K562 (cell line): ENCODE measurements at regions not wholly inside any gene's neighbourhood (a gene's known extent, or its start where the extent isn't known, plus 50 kb on each side); places are given as distances from the start of the nearest gene placed in this dataset.
A peak's percentile ranks its signal among the peaks of the same experiment; 100 is the strongest.

ENCODE experiments used
- ATAC-seq: fragments of 200-7000 bp; cut with Tn5 transposase; 3 replicates; pipeline ENCODE4 v1.9.1; 2020; ENCODE audit warnings: moderate library complexity
- BruUV-seq: library from RNA; stranded (reverse); fragments of 400-500 nt; replicated peaks from 2 replicates; lab custom pipeline; 2021; lab: Mats Ljungman, UMichigan
- CTCF ChIA-PET: fragments of 300-600 bp; formaldehyde crosslinking; extraction: SDS; loops from one replicate; lab custom pipeline; 2021; ENCODE audit warnings: low intra/inter-chr PET ratio; lab: Yijun Ruan, JAX
- POLR2A ChIA-PET: fragments of 300-600, 350-650 bp; sonication (Branson Sonifier 250); formaldehyde crosslinking; extraction: SDS; loops from one replicate; lab custom pipeline; 2021; ENCODE audit warnings: antibody characterized with exemption, inconsistent platforms; lab: Yijun Ruan, JAX
- DNase-seq, 4 experiments: peaks; one replicate each; pipeline versions ENCODE4 v3.0.0 to v3.0.0-alpha.2; 2011 to 2018; ENCODE audit warnings: low spot score in 3 of 4, mixed read lengths in 3 of 4; ENCODE audit errors: extremely low read depth in 1 of 4
- FAIRE-seq: peaks from 2 replicates; lab custom pipeline; 2011; peaks lifted over from hg19 to GRCh38; lab: Jason Lieb, UNC
- H2AFZ ChIP-seq: 2 replicates; pipeline ENCODE4 v1.6.0; 2011; ENCODE audit warnings: low read depth, low read length, control low read depth, inconsistent platforms
- H3K27ac ChIP-seq: fragments of 200-600 bp; 3 replicates; pipeline ENCODE4 v1.8.0; 2011; ENCODE audit warnings: low read depth, mild to moderate bottlenecking, control low read depth, inconsistent platforms, low read length, moderate library complexity, mixed read lengths; ENCODE audit errors: extremely low read depth
- H3K27me3 ChIP-seq, 2 experiments: fragments of 300-600 bp in 1 of 2; 2 replicates in 1 of 2; 3 replicates in 1 of 2; pipeline versions ENCODE4 v1.6.0 to v1.8.0; 2011; ENCODE audit warnings: inconsistent platforms in 2 of 2, low read length in 2 of 2, mild to moderate bottlenecking in 1 of 2, mixed read lengths in 1 of 2, moderate library complexity in 1 of 2; ENCODE audit not compliant: control insufficient read depth in 2 of 2, insufficient read depth in 2 of 2
- H3K36me3 ChIP-seq: fragments of 300-600 bp; 3 replicates; pipeline ENCODE4 v1.8.0; 2011; ENCODE audit warnings: mild to moderate bottlenecking, low read length, inconsistent platforms; ENCODE audit not compliant: control insufficient read depth, insufficient read depth
- H3K4me1 ChIP-seq, 2 experiments: fragments of 200-600 bp in 1 of 2; replicated peaks in 1 of 2; 2 replicates in 1 of 2; 3 replicates in 1 of 2; pipeline versions ENCODE4 v1.5.1 to v1.8.0; 2011; ENCODE audit warnings: inconsistent platforms in 2 of 2, low read length in 2 of 2, mild to moderate bottlenecking in 1 of 2, mixed read lengths in 1 of 2, moderate library complexity in 1 of 2; ENCODE audit not compliant: control insufficient read depth in 2 of 2, insufficient read depth in 2 of 2
- H3K4me2 ChIP-seq: 2 replicates; pipeline ENCODE4 v1.6.1; 2011; ENCODE audit warnings: low read length, control low read depth, inconsistent platforms, mixed read lengths; ENCODE audit not compliant: insufficient read depth
- H3K4me3 ChIP-seq: fragments of 200-600 bp; sonication (generic), shearing (Covaris generic); 2 replicates; pipeline ENCODE4 v1.5.1; 2016; ENCODE audit warnings: control low read depth, inconsistent platforms
- H3K79me2 ChIP-seq: fragments of 200-600 bp; 3 replicates; pipeline ENCODE4 v1.8.0; 2011; ENCODE audit warnings: low read length, inconsistent platforms; ENCODE audit not compliant: control insufficient read depth, insufficient read depth
- H3K9ac ChIP-seq, 2 experiments: 2 replicates each; pipeline versions ENCODE4 v1.6.0 to v1.6.1; 2011; ENCODE audit warnings: low read depth in 2 of 2, low read length in 2 of 2, control low read depth in 1 of 2, inconsistent platforms in 1 of 2, mild to moderate bottlenecking in 1 of 2, mixed read lengths in 1 of 2; ENCODE audit not compliant: insufficient read depth in 1 of 2
- H3K9me1 ChIP-seq: one replicate; pipeline ENCODE4 v1.6.0; 2011; ENCODE audit warnings: inconsistent platforms, mild to moderate bottlenecking, low read length, moderate library complexity; ENCODE audit not compliant: control insufficient read depth, insufficient read depth
- H3K9me3 ChIP-seq: replicated peaks from 2 replicates; pipeline ENCODE4 v1.5.1; 2011; ENCODE audit warnings: low read depth, low read length, inconsistent platforms; ENCODE audit not compliant: control insufficient read depth, insufficient read depth
- H4K20me1 ChIP-seq: replicated peaks from 2 replicates; pipeline ENCODE4 v1.6.1; 2011; ENCODE audit warnings: low read length, inconsistent platforms, mixed read lengths; ENCODE audit not compliant: control insufficient read depth, insufficient read depth
- CBX8 ChIP-seq: fragments of 200-600 bp; sonication (generic); IDR thresholded peaks from 2 replicates; pipeline ENCODE4 v1.6.1; 2012; ENCODE audit warnings: borderline replicate concordance, mixed run types, low read depth, mild to moderate bottlenecking, moderate library complexity, mixed read lengths, low read length, control low read depth, inconsistent platforms; ENCODE audit not compliant: poor library complexity, severe bottlenecking; ENCODE audit errors: extremely low read depth
- HCFC1 ChIP-seq: IDR thresholded peaks from 2 replicates; pipeline ENCODE4 v1.6.1; 2012; ENCODE audit warnings: low read depth, low read length, improper control_type of control experiment
- MAFF ChIP-seq: IDR thresholded peaks from 2 replicates; pipeline ENCODE4 v1.6.1; 2012; ENCODE audit warnings: low read length, improper control_type of control experiment
- MAFK ChIP-seq: IDR thresholded peaks from 2 replicates; pipeline ENCODE4 v1.6.1; 2011; ENCODE audit warnings: low read length, improper control_type of control experiment
- MEIS2 ChIP-seq: fragments of 450-650 bp; IDR thresholded peaks from 2 replicates; pipeline ENCODE4 v1.6.1; 2014; ENCODE audit warnings: mild to moderate bottlenecking; ENCODE audit not compliant: partially characterized antibody
- SAFB ChIP-seq: fragments of 200-400 bp; formaldehyde crosslinking; IDR thresholded peaks from 2 replicates; pipeline ENCODE4 v1.6.1; 2017; ENCODE audit warnings: low read depth, low read length, borderline replicate concordance
- SFPQ ChIP-seq: fragments of 200-400 bp; formaldehyde crosslinking; IDR thresholded peaks from 2 replicates; pipeline ENCODE4 v1.6.1; 2017; ENCODE audit warnings: mild to moderate bottlenecking, low read depth, low read length, moderate library complexity
- XRCC5 ChIP-seq: fragments of 200-400 bp; formaldehyde crosslinking; IDR thresholded peaks from 2 replicates; pipeline ENCODE4 v1.6.1; 2017; ENCODE audit warnings: low read depth, mild to moderate bottlenecking, low read length
- ZNF263 ChIP-seq: sonication (generic); formaldehyde crosslinking; IDR thresholded peaks from 2 replicates; pipeline ENCODE4 v1.8.0; 2022; ENCODE audit warnings: mild to moderate bottlenecking, missing genetic modification reagents, borderline replicate concordance
- WGBS: fragments of 100-300 bp; shearing (Covaris generic); methylation state at CpG from one replicate; pipeline ENCODE4 v1.1.6; 2016; ENCODE audit warnings: low coverage, mixed read lengths; ENCODE audit not compliant: insufficient coverage; ENCODE audit errors: missing lambda C conversion rate; 5-methylcytosine and 5-hydroxymethylcytosine counted together
- in situ Hi-C: fragments of 300-500 bp; cut with MboI; formaldehyde crosslinking; loops from 4 replicates; pipeline ENCODE4 v1.15.0; 2018; ENCODE audit warnings: inconsistent platforms, mixed read lengths
- intact Hi-C: fragments of 100-400 bp; cut with micrococcal nuclease; formaldehyde crosslinking; loops from 2 replicates; pipeline ENCODE4 v1.14.2; 2022

- TF ChIP-seq SFPQ (no peak), MAFK (peak; percentile 40; the same call in 1 of the 2 replicates), MAFF (peak; percentile 26; the same call in 1 of the 2 replicates), SAFB (no peak)
- TF ChIP-seq, all 486 proteins: peak for 4
Observed at GRCh38 chr15:62785881-62786828, 256.4 kb upstream of the TPM1 start (continued).

GRCh38 chr15:62787401-62787800 is 255.1 kb upstream of the TPM1 start:
- no TSS peak for BruUV-seq
- Histone ChIP-seq H3K79me2 (no peaks in the 10 kb centered on the region), H3K9me3 (no peaks in the 10 kb centered on the region), H3K9me1 (no peaks in the 10 kb centered on the region), H3K27ac (no peak overlapping the region), H3K36me3 (no peaks in the 10 kb centered on the region), H3K27me3 (peaks cover 12 to 31% of the 10 kb centered on the region in 2 experiments; a peak in 4 of 5 replicates), H3K4me1 (no peaks in the 10 kb centered on the region), H3K4me2 (no peak overlapping the region), H3K4me3 (no peak overlapping the region), H4K20me1 (no peaks in the 10 kb centered on the region), H3K9ac (no peak overlapping the region), H2AFZ (no peak overlapping the region)
- WGBS: 13% methylated on average over 4 of the region's 7 CpGs
- FAIRE-seq (no peak), DNase-seq (no peak), ATAC-seq (no peak)
- POLR2A ChIA-PET: interaction anchor here (0.8 kb wide), 1 partner anchor 17 kb away, joined by 3 read pairs; no protein-coding TSS in a partner anchor
- TF ChIP-seq HCFC1: no peak
- no peak for TF ChIP-seq CBX8
- no peak for TF ChIP-seq ZNF263 (CRISPR knock-in tag)
- TF ChIP-seq MEIS2: no peak
- no peak for TF ChIP-seq XRCC5
- CTCF ChIA-PET: no interaction called here
- in situ Hi-C loops (no loop called here), intact Hi-C loops (no loop called here)
